Medulla oblongata (tissue), 1 donor: ENCODE measurements at regions not wholly inside any gene's neighbourhood (a gene's known extent, or its start where the extent isn't known, plus 50 kb on each side); places are given as distances from the start of the nearest gene placed in this dataset.

Experiments
- DNase-seq: peaks from one replicate; pipeline ENCODE4 v3.0.0-alpha.2; 2015; ENCODE audit errors: extremely low spot score

- no peak for DNase-seq
Measured at GRCh38 chr1:208513799-208514198, 269.6 kb upstream of the PLXNA2 start.

- no peak for DNase-seq
Measured at GRCh38 chr1:208515129-208515528, 270.9 kb upstream of the PLXNA2 start.

GRCh38 chr1:208516780-208517179 lies 272.6 kb upstream of the PLXNA2 start:
- no peak for DNase-seq

- no peak for DNase-seq
Measured at GRCh38 chr1:208520438-208521099, 276.4 kb upstream of the PLXNA2 start.

GRCh38 chr1:208521534-208521933 lies 277.4 kb upstream of the PLXNA2 start:
- DNase-seq = no peak

GRCh38 chr1:208523007-208523406 lies 278.8 kb upstream of the PLXNA2 start:
- no peak for DNase-seq

- DNase-seq = no peak
Measured at GRCh38 chr1:208524376-208524775, 280.2 kb upstream of the PLXNA2 start.

GRCh38 chr1:208524925-208525324 lies 280.7 kb upstream of the PLXNA2 start:
- no peak for DNase-seq

GRCh38 chr1:208525417-208525816 lies 281.2 kb upstream of the PLXNA2 start:
- no peak for DNase-seq

GRCh38 chr1:208526613-208527125 lies 282.5 kb upstream of the PLXNA2 start:
- no peak for DNase-seq

- DNase-seq = no peak
Measured at GRCh38 chr1:208527156-208527555, 283.0 kb upstream of the PLXNA2 start.

GRCh38 chr1:208528578-208529240 lies 284.5 kb upstream of the PLXNA2 start:
- DNase-seq = no peak

GRCh38 chr1:208531003-208531750 lies 287.0 kb upstream of the PLXNA2 start:
- DNase-seq = no peak

- no peak for DNase-seq
Measured at GRCh38 chr1:208533746-208534598, 289.8 kb upstream of the PLXNA2 start.

- peak; percentile 38 for DNase-seq
Measured at GRCh38 chr1:208534599-208534897, 290.4 kb upstream of the PLXNA2 start.

- DNase-seq = no peak
Measured at GRCh38 chr1:208534979-208535378, 290.8 kb upstream of the PLXNA2 start.

- no peak for DNase-seq
Measured at GRCh38 chr1:208535511-208535910, 291.3 kb upstream of the PLXNA2 start.

- no peak for DNase-seq
Measured at GRCh38 chr1:208536212-208536611, 292.0 kb upstream of the PLXNA2 start.

- DNase-seq = peak; percentile 10
Measured at GRCh38 chr1:208537198-208537597, 293.0 kb upstream of the PLXNA2 start.

- DNase-seq = no peak
Measured at GRCh38 chr1:208538078-208538477, 293.9 kb upstream of the PLXNA2 start.

- no peak for DNase-seq
Measured at GRCh38 chr1:208538587-208538986, 294.4 kb upstream of the PLXNA2 start.

- no peak for DNase-seq
Measured at GRCh38 chr1:208540724-208541123, 296.5 kb upstream of the PLXNA2 start.
